ENCODE measurements at regions not wholly inside any gene's neighbourhood (a gene's known extent, or its start where the extent isn't known, plus 50 kb on each side); places are given as distances from the start of the nearest gene placed in this dataset.

DNA sequence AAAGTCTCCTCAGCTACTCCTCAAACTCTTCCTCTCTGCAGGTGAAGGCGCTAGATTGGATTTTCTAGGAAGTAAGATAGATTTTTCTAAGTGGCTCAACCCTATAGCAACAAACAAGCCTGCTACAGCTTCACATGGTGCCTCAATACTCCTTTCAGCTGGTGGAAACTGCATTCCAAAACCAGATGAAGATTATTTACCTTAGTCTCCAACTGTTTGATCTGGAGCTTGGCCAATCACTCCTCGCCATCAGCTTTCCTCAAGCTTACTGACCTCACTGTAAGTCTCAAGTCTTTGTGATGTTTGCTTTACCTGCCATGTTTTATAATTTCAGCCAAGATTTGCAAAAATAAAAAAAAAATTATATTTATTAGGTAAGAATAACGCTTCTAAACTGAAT lies 622.4 kb downstream of the CHSY3 start:
- Mint-ChIP-seq H3K36me3 (no peaks in the 10 kb centered on the region), H3K4me1 (no peaks in the 10 kb centered on the region), H3K4me3 (no peak overlapping the region), H3K27ac (no peak overlapping the region), H3K9me3 (peaks cover 3% of the 10 kb centered on the region; the same call in 1 of the 2 replicates), H3K27me3 (ENCODE audit: low read depth) (no peaks in the 10 kb centered on the region)
- ChIA-PET CTCF (no interaction called here), POLR2A (no interaction called here)
- ATAC-seq (no peak), DNase-seq (ENCODE audit: low spot score) (no peak)
- no peak for TF ChIP-seq ZNF416 (CRISPR knock-in tag; IDR thresholded peaks at IDR 0.05)
- TF ChIP-seq, protein P1, sequence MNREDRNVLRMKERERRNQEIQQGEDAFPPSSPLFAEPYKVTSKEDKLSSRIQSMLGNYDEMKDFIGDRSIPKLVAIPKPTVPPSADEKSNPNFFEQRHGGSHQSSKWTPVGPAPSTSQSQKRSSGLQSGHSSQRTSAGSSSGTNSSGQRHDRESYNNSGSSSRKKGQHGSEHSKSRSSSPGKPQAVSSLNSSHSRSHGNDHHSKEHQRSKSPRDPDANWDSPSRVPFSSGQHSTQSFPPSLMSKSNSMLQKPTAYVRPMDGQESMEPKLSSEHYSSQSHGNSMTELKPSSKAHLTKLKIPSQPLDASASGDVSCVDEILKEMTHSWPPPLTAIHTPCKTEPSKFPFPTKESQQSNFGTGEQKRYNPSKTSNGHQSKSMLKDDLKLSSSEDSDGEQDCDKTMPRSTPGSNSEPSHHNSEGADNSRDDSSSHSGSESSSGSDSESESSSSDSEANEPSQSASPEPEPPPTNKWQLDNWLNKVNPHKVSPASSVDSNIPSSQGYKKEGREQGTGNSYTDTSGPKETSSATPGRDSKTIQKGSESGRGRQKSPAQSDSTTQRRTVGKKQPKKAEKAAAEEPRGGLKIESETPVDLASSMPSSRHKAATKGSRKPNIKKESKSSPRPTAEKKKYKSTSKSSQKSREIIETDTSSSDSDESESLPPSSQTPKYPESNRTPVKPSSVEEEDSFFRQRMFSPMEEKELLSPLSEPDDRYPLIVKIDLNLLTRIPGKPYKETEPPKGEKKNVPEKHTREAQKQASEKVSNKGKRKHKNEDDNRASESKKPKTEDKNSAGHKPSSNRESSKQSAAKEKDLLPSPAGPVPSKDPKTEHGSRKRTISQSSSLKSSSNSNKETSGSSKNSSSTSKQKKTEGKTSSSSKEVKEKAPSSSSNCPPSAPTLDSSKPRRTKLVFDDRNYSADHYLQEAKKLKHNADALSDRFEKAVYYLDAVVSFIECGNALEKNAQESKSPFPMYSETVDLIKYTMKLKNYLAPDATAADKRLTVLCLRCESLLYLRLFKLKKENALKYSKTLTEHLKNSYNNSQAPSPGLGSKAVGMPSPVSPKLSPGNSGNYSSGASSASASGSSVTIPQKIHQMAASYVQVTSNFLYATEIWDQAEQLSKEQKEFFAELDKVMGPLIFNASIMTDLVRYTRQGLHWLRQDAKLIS (CRISPR knock-in tag; IDR thresholded peaks at IDR 0.05; ENCODE audit: borderline replicate concordance), result no peak

DNA sequence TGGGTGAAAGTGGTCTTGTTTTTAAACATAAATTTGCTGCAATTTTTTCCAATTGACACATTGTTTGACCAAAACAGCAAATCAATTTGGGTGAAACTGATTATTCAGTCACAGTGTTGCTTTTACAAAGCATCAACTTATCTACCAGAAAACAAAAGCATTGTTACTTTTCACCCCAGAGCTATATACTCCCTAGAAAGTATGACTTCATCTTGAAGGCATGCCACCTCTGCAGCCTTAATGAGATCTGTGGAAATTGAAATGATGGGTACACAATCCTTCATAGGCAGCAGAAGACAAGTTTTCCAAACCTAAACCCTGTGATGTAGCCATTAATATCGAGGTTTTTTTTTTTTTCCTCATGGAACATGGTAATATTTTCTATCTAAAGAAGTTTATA lies 615.9 kb downstream of the CHSY3 start:
- ChIA-PET POLR2A (no interaction called here), CTCF (no interaction called here)

More for the DNA sequence above, 615.9 kb downstream of the CHSY3 start:
- TF ChIP-seq JAZF1 (CRISPR knock-in tag; IDR thresholded peaks at IDR 0.05), result no peak
- TF ChIP-seq, protein P2, sequence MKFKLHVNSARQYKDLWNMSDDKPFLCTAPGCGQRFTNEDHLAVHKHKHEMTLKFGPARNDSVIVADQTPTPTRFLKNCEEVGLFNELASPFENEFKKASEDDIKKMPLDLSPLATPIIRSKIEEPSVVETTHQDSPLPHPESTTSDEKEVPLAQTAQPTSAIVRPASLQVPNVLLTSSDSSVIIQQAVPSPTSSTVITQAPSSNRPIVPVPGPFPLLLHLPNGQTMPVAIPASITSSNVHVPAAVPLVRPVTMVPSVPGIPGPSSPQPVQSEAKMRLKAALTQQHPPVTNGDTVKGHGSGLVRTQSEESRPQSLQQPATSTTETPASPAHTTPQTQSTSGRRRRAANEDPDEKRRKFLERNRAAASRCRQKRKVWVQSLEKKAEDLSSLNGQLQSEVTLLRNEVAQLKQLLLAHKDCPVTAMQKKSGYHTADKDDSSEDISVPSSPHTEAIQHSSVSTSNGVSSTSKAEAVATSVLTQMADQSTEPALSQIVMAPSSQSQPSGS (CRISPR knock-in tag; IDR thresholded peaks at IDR 0.05; ENCODE audit: borderline replicate concordance, low read depth), result no peak
- TF ChIP-seq, protein P3, sequence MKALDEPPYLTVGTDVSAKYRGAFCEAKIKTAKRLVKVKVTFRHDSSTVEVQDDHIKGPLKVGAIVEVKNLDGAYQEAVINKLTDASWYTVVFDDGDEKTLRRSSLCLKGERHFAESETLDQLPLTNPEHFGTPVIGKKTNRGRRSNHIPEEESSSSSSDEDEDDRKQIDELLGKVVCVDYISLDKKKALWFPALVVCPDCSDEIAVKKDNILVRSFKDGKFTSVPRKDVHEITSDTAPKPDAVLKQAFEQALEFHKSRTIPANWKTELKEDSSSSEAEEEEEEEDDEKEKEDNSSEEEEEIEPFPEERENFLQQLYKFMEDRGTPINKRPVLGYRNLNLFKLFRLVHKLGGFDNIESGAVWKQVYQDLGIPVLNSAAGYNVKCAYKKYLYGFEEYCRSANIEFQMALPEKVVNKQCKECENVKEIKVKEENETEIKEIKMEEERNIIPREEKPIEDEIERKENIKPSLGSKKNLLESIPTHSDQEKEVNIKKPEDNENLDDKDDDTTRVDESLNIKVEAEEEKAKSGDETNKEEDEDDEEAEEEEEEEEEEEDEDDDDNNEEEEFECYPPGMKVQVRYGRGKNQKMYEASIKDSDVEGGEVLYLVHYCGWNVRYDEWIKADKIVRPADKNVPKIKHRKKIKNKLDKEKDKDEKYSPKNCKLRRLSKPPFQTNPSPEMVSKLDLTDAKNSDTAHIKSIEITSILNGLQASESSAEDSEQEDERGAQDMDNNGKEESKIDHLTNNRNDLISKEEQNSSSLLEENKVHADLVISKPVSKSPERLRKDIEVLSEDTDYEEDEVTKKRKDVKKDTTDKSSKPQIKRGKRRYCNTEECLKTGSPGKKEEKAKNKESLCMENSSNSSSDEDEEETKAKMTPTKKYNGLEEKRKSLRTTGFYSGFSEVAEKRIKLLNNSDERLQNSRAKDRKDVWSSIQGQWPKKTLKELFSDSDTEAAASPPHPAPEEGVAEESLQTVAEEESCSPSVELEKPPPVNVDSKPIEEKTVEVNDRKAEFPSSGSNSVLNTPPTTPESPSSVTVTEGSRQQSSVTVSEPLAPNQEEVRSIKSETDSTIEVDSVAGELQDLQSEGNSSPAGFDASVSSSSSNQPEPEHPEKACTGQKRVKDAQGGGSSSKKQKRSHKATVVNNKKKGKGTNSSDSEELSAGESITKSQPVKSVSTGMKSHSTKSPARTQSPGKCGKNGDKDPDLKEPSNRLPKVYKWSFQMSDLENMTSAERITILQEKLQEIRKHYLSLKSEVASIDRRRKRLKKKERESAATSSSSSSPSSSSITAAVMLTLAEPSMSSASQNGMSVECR (CRISPR knock-in tag; IDR thresholded peaks at IDR 0.05; ENCODE audit: borderline replicate concordance), result no peak
- TF ChIP-seq ZNF219 (CRISPR knock-in tag; IDR thresholded peaks at IDR 0.05; ENCODE audit: borderline replicate concordance), result no peak
- TF ChIP-seq HMGA2 (CRISPR knock-in tag; IDR thresholded peaks at IDR 0.05), result no peak
- TF ChIP-seq TEAD4 (CRISPR knock-in tag; IDR thresholded peaks at IDR 0.05), result no peak
- no peak for TF ChIP-seq NFYB (CRISPR knock-in tag; conservative IDR thresholded peaks at IDR 0.05; ENCODE audit: low read depth)
- TF ChIP-seq NFATC4 (CRISPR knock-in tag; IDR thresholded peaks at IDR 0.05), result no peak
- TF ChIP-seq PRRX2 (CRISPR knock-in tag; IDR thresholded peaks at IDR 0.05), result no peak
- TF ChIP-seq, protein P4, sequence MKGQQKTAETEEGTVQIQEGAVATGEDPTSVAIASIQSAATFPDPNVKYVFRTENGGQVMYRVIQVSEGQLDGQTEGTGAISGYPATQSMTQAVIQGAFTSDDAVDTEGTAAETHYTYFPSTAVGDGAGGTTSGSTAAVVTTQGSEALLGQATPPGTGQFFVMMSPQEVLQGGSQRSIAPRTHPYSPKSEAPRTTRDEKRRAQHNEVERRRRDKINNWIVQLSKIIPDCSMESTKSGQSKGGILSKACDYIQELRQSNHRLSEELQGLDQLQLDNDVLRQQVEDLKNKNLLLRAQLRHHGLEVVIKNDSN (CRISPR knock-in tag; IDR thresholded peaks at IDR 0.05), result no peak
- no peak for TF ChIP-seq GTF2I (CRISPR knock-in tag; conservative IDR thresholded peaks at IDR 0.05)
- TF ChIP-seq TCF7 (CRISPR knock-in tag; IDR thresholded peaks at IDR 0.05; ENCODE audit: low read depth), result no peak
- no peaks in the 10 kb centered on the region for H3K36me3 Mint-ChIP-seq
- DNase-seq (ENCODE audit: low spot score) (no peak), ATAC-seq (peak; percentile 80)
- H3K9me3 Mint-ChIP-seq, result peaks cover 16% of the 10 kb centered on the region
- peaks cover 8% of the 10 kb centered on the region for H3K4me1 Mint-ChIP-seq
- no peaks in the 10 kb centered on the region for H3K27me3 Mint-ChIP-seq (ENCODE audit: low read depth)
- H3K27ac Mint-ChIP-seq, result peak overlapping the region; percentile 73
- H3K4me3 Mint-ChIP-seq, result no peak overlapping the region
